ENCODE measurements at regions not wholly inside any gene's neighbourhood (a gene's known extent, or its start where the extent isn't known, plus 50 kb on each side); places are given as distances from the start of the nearest gene placed in this dataset.

DNA sequence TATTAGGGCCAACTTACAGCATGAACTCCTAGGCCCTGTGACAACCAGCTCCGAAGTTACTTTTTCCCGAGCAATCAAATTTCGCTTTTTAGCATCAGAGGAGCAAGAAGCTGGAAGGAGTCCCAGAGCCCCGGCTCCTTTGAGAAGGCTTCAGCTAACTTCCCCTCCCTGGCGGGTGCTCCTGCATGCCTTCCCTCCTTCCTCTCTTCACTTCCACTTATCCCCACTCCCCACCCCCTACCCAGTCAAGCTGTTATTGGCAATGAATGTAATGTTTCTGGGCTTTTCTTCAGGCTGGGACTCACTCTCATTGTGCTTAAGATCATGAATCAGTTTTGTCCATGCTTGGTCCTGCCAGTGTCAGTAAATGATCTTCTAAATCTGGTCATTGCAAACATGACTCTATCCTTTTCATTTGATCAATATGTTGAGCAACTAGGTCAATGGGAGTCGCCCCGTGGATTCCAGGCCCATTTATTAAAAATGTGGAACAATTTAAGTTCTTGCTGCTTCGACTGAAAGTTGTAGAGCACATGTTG is 94.5 kb upstream of the TSPAN2 start:
- TF ChIP-seq POLR2A (IDR thresholded peaks at IDR 0.05): no peak
- TF ChIP-seq, protein P1, sequence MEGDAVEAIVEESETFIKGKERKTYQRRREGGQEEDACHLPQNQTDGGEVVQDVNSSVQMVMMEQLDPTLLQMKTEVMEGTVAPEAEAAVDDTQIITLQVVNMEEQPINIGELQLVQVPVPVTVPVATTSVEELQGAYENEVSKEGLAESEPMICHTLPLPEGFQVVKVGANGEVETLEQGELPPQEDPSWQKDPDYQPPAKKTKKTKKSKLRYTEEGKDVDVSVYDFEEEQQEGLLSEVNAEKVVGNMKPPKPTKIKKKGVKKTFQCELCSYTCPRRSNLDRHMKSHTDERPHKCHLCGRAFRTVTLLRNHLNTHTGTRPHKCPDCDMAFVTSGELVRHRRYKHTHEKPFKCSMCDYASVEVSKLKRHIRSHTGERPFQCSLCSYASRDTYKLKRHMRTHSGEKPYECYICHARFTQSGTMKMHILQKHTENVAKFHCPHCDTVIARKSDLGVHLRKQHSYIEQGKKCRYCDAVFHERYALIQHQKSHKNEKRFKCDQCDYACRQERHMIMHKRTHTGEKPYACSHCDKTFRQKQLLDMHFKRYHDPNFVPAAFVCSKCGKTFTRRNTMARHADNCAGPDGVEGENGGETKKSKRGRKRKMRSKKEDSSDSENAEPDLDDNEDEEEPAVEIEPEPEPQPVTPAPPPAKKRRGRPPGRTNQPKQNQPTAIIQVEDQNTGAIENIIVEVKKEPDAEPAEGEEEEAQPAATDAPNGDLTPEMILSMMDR (IDR thresholded peaks at IDR 0.05): no peak

Measured in adrenal gland (tissue), 5 donors.